RWPE1 (cell line): ENCODE measurements at regions not wholly inside any gene's neighbourhood (a gene's known extent, or its start where the extent isn't known, plus 50 kb on each side); places are given as distances from the start of the nearest gene placed in this dataset.

ENCODE experiments used
- CTCF ChIA-PET: fragments of 350-600 bp; sonication (Branson Sonifier 250); formaldehyde crosslinking; extraction: SDS; loops from one replicate; lab custom pipeline; 2021; lab: Yijun Ruan, JAX
- POLR2A ChIA-PET: fragments of 400-600 bp; formaldehyde crosslinking; extraction: SDS; loops from one replicate; lab custom pipeline; 2020; ENCODE audit warnings: antibody characterized with exemption; ENCODE audit not compliant: low non-redundant PET; lab: Yijun Ruan, JAX
- DNase-seq: peaks from one replicate; pipeline ENCODE4 v3.0.0; 2012; ENCODE audit warnings: low spot score
- H3K27ac ChIP-seq: fragments of 450-650 bp; 2 replicates; pipeline ENCODE4 v1.5.1; 2017
- CTCF ChIP-seq: fragments of 450-650 bp; conservative IDR thresholded peaks from 2 replicates; pipeline ENCODE4 v1.5.1; 2017; ENCODE audit warnings: low read depth, mild to moderate bottlenecking

- POLR2A ChIA-PET, result no interaction called here
- TF ChIP-seq CTCF, result no peak
- no peak overlapping the region for H3K27ac ChIP-seq
- no peak for DNase-seq
- CTCF ChIA-PET, result interaction anchor here (0.5 kb wide), 1 partner anchor 994 kb away, joined by 6 read pairs; no protein-coding TSS in a partner anchor
Observed at GRCh38 chr13:105491345-105491744, 1044.1 kb downstream of the EFNB2 start.

GRCh38 chr13:105485081-105485480 is 1050.4 kb downstream of the EFNB2 start:
- ChIA-PET POLR2A (no interaction called here), CTCF (no interaction called here)
- no peak overlapping the region for H3K27ac ChIP-seq
- no peak for TF ChIP-seq CTCF
- DNase-seq, result no peak

GRCh38 chr13:105474983-105475610 is 1060.4 kb downstream of the EFNB2 start:
- CTCF ChIA-PET, result no interaction called here
- DNase-seq, result no peak

GRCh38 chr13:105471673-105472072 is 1063.8 kb downstream of the EFNB2 start:
- no peak overlapping the region for H3K27ac ChIP-seq
- ChIA-PET CTCF (no interaction called here), POLR2A (no interaction called here)
- TF ChIP-seq CTCF, result no peak
- DNase-seq, result no peak

More at GRCh38 chr13:105474983-105475610, 1060.4 kb downstream of the EFNB2 start:
- no peak for TF ChIP-seq CTCF
- POLR2A ChIA-PET, result no interaction called here
- no peak overlapping the region for H3K27ac ChIP-seq

GRCh38 chr13:105466376-105466775 is 1069.1 kb downstream of the EFNB2 start:
- no peak for DNase-seq
- H3K27ac ChIP-seq, result no peak overlapping the region
- ChIA-PET POLR2A (no interaction called here), CTCF (no interaction called here)
- TF ChIP-seq CTCF, result no peak

GRCh38 chr13:105465745-105466144 is 1069.7 kb downstream of the EFNB2 start, which contains the start of gene DAOA:
Gene DAOA (plus strand): TSS chr13:105466045.
- peak within 1 kb of the TSS; percentile 41; the same call in 1 of the 2 replicates for H3K27ac ChIP-seq
- DNase-seq, result no peak
- ChIA-PET CTCF (no interaction called here), POLR2A (no interaction called here)
- no peak for TF ChIP-seq CTCF
